Dermis microvascular lymphatic vessel endothelial cell (primary cell): ENCODE measurements at regions not wholly inside any gene's neighbourhood (a gene's known extent, or its start where the extent isn't known, plus 50 kb on each side); places are given as distances from the start of the nearest gene placed in this dataset.
"Not testable (repeated sequence)": the region's sequence is repeated elsewhere in the genome, so short reads cannot be mapped to it uniquely, and the experiment has no call there.

ENCODE experiments used
- DNase-seq, 2 donors: peaks; one replicate each; pipeline versions ENCODE4 v3.0.0 to v3.0.0-alpha.2; 2010; ENCODE audit warnings: low read depth in 2 of 2

DNA sequence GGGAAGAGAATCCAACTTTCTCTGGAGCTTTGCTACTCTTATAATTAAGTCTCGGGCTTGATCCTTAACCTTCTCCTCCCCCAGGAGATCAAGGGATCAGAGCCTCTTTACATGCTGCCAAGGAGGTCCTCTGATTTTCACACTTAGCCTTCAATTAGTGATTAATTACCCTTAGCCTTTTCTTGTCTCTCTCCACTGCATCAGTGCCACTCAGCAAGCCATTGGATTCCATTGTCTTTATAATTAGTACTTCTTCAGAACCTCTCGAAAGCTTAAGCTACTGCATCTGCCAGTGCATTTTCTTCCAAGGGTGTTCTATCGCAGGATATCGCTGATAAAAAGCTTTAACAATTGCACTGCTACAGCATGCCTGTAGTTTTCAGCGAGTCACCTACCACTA, 477.0 kb upstream of the MEIS1 start:
- no peak for DNase-seq

DNA sequence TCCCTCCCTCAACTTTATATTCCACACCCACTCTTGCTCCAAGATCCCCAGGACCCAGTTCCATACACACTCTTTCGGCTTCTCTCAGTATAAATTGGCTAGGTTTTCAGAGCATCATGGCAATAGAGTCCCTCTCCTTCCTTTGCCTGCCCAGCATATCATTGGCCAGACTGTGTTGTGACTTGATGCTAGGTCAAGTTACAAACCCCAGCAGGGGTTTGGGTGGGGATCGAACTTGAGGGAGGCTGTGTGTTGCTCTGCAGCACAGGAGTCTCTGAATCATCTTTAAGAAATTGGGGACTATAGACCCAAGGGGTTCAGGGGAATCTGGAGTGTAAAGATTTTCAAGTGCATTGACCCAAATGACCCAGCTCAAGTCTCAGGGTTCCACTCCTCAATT, 477.5 kb upstream of the MEIS1 start:
- no peak for DNase-seq

DNA sequence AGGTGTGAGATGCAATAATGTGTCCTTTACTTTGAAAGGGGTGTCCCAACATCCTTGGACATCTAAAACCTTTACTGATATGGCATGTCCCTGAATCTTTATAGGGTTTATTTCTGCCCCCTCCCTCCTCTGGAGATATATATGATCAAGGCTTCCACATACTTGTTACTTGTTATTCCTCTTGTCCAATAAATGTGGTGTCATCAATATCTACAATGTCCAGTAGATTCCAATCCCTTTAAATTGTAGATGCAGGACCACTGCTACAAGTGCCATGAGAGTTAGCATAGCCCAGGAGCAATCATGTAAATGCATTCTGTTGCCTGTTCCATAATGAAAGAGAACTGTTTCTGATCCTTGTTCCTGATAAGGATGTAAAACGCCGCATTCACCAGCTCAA, 479.7 kb upstream of the MEIS1 start:
- no peak for DNase-seq

DNA sequence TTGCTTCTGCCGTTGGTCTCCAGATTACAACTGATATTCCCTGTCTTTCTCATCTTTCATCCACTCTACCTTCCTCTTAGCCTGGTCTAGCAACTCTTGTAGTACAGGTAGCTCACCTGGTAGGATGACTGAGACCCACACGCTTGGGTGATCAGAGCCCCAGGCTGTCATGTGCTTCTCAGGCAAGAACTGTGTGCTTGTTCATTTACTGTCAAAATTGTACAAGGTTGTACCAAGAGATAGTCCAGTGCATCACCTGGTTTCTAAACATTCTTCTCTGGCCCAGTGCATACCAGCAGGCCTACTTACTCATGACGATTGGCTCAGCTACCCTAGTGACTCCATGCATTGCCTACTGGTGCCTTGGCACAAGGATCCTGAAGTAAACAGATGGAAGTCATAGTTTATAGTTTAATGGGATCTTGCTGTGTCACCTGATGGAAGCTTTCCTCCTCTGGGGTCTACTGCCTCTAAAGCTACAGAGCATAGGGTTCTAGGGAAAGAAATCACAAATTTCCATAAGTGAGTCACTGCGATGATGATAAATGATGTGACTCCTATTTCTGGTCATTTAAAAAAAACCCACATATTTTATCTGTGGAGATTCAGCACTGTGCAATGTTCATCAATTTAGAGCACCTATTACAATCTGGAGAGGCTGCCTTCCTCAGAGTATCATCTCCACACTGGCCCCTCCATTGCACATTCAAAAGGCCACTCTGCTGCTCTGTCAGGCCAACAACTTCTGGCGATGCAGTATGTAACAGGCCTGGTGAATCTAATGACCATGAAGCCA, 481.8 kb upstream of the MEIS1 start:
- DNase-seq: no peak

DNA sequence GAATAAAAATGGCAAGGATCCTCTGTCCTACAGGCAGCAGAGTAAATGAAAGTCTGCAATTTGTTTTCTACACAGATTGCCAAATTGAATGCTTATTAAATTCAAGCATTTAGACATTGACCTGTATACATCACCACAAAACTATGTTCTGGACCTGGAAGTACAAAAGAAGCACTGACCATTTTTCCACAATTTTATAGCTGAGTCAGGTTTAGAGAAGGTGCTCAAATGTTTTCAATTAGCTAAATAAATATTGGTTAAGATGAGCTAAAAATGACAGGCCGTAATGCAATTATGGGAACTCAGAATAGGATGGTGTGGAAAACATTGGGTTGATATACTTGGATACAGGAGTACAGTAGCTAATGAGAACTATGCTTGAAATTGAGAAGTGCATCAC, 490.7 kb upstream of the MEIS1 start:
- DNase-seq: no peak

DNA sequence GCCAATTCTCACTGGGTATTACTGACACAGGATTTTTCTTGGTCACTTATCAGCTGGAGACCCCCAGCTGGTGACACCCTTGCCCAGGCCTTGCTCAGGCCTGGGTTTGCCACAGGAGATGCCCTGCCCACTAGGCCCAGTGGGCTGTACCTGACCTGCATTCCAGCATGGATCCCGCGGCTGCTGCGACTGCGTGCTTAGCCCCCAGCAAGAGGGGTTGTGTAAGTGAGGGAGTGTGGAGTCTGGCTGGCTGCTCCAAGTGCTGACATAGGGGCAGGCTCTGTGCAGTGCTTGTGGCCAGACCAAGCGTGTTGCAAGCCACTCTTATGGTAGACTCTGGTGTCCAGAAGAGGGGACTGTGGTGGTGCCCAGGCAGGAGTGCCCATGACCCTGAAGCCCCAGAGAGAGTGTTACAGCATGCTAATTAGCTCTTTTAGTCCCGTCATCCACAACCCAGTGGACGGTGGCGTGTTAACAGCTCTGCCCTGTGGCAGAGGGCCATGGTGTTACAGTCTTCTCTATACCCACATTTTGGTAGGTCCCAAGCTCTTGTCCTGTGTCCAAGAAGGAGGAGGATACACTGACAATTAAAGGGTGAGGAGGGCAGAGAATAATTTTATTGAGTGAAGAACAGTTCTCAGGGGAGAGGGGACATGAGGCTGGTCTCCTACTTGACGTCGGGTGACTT, 491.7 kb upstream of the MEIS1 start:
- DNase-seq: no peak

DNA sequence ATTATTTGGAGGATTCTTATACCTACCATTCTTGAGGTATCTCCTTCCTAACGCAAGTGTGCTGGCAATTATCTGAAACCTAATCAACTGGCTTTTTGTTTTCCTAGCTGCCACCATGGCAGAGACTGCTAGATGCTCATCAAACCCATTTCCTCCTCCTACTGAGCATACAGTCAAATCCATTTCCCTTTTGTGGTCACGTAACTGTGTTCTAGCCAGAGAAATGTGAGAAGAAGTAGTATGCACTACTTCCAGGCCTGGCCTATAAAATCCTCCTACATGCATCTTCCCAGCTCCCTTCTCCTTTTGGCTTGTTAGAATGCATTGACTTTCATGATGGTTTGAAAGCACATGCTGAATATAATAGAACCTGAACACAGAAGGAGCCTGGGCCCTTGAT, 494.1 kb upstream of the MEIS1 start:
- no peak for DNase-seq

DNA sequence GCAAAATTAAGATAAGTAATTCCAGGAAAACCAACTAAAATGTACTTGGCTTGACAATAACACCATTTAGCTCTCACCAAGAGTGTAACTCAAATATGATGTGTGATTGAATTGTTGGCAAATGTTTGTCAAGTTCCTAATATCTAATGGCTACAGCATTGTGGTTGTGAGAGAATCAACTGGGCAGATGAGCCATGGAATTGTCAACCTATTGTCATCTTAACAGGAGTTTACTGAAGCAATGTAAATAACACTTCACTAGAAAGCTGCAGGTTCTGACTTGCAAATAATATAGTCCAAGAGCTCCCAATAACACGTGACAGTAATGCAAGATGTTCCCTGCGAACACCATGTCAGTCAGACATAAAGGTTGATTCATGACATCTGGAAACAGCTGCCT, 495.2 kb upstream of the MEIS1 start:
- no peak for DNase-seq

DNA sequence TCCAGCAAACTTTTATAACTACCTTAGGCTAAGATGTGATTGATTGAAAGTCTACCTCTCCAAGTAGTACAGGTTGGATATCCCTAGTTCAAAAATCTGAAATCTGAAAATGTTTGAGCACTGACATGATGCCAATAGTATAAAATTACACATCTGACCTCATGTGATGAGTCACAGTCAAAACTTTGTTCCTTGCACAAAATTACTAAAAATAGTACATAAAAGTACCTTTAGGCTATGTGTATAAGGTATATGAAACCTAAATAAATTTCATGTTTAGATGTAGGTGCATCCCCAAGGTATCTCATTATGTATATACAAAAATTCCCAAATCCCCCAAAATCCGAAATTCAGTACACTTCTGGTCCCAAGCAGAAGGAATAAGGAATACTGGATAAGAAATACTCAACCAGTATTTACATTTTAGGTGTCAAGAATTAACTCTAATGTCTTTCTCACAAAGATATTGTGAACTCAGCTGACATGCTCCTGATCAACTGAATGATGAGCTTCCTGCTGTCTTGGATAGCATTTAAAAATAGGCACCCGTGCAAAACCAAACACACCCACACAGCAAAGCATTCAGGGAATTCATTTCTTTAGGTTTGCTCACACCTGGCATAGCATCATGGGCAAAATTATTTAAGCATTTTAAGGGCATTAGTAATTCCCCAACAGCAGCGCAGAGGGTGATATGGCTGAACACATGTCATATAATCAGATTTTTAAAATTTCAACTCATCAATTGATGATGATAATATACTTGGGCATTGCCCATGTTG, 497.4 kb upstream of the MEIS1 start:
- DNase-seq: no peak

DNA sequence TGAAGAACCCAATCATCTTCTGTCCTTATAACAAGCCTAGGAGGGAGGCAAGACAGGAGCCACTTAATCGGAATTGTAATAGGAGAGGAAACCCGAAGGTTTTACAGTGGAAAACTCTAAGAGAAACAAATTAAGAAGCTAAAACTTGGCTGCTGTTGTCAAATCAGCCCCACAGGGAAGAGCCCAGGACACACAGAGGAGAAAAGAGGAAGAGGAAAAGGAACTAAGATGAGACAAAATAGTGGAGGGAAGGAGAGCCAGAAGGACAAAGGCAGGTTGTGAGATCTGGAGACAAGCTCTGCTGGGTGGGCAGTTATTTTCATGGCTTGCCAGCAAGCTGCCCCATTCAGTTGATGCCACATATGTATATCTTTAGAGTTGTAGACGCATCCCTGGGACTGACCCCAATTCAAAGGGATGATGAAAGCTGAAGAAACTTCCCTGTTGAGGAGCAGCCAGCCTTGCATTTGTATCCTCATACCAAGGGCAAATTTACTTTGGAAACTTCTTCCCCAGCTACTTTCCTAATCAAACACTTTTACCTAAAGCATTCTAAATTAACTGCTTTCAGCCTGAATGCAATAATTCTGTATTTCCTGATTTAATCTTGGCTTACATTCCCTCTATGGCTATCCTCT, 499.8 kb upstream of the MEIS1 start:
- no peak for DNase-seq

DNA sequence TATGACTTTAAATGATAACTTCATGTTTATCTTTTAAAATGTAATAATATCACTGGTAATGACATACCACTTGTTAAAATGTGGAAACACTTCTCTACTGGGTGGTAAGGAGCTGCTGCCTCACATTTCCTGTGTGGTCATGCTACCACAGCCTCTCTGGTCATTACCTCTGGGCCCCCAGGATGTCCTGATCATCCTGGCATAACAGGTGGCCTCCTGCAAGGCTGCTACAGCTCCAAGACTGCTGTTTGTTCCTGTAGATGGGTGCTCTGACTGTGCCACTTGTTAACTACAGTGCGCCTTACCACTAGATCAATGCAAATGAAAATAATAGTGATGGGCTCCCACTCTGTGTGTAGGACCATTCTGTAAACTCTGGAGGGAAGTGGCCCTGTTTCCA, 500.2 kb upstream of the SPRED2 start:
- no peak for DNase-seq

DNA sequence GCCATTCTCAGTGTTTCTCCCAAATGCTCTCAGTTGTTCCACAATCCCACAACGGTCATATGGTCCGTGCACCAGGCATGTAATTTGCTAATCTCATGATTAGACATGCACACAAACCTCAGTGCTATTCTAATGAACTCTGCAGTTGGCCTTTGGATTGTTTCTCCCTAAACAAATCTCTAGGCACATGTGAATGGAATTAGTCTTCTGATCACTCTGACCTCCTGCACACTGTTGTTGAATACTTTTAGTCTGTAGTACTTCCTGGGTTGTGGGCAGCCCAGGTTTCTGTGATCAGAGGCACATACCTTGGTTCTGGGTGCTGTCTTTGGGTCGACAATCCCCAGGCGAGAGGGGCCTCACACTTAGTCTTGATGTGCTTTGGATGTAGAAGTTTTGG, 498.7 kb upstream of the SPRED2 start:
- no peak for DNase-seq

DNA sequence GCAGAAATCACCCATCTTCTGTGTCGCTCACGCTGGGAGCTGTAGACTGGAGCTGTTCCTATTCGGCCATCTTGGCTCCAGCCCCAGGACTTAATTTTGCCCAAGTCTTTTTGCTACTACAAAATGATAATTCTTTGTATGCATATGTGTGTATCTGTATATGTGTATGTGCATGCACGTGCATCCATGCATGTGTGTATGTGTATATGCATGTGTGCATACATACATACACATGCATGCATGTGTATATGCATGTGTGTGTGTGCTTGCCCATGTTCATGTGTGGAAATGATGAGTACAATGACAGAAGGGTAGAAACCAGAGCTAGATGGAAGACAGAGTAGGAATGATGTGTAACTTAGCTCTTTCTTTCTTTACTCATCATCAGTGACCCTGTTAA, 497.9 kb upstream of the SPRED2 start:
- no peak for DNase-seq

DNA sequence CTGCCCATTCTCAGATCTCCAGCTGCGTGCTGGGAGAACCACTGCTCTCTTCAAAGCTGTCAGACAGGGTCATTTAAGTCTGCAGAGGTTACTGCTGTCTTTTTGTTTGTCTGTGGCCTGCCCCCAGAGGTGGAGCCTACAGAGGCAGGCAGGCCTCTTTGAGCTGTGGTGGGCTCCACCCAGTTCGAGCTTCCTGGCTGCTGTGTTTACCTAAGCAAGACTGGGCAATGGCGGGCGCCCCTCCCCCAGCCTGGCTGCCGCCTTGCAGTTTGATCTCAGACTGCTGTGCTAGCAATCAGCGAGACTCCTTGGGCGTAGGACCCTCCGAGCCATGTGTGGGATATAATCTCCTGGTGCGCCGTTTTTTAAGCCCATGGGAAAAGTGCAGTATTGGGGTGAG, 497.3 kb upstream of the SPRED2 start:
- DNase-seq: not testable (repeated sequence)

DNA sequence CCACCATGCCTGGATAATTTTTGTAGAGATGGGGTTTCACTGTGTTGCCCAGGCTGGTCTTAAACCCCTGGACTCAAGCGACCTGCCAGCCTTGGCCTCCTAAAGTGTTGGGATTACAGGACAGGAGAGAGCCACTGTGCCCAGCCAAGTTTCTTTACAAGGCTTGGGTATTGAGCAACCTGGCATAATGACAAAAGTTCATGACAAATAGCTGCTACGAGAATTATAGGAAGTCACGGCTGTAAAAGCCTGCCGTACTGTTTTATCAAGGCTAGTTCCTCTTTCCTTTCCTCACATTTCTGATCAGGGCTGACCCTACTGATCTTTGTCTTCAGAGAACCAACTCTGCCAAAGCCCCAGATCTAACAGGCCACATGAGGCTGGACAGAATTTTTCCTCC, 490.4 kb upstream of the SPRED2 start:
- DNase-seq: no peak

DNA sequence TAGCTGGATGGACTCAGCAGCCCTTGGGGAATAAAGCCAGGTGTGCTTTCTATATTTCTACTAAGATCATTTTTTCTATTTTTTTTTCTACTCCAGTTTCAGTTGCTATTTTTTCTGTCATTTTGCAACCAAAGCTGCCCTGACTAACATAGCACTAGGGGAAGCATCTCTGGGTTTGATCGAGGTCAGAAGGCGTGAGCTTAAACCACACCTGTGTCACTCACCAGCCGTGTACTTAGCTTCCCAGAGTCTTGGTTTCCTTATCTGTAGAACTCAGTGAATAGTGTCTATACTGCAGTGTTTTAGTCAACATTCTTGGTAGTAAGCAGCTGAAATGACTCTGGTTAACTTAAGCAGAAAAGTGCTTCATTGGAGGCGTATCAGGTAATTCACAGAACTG, 489.6 kb upstream of the SPRED2 start:
- DNase-seq: no peak

DNA sequence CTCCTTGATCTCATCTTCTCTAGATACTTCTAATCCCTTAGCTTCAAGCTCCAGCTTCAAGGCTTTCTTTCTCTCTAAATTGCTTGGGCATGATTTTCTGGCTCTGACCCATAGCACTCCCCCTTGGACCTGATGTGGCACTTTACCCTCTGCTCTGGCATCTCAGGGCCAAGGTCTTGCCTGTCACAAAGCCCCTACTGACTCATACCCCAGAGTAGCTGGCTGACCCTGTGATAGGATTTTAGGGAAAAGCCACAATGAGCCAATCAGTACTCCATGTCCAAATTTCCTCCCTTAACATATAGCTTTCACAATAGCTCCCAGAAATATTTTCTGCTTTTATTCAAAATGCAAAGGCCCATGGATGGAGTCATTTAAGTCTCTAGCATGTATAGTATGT, 488.7 kb upstream of the SPRED2 start:
- no peak for DNase-seq

DNA sequence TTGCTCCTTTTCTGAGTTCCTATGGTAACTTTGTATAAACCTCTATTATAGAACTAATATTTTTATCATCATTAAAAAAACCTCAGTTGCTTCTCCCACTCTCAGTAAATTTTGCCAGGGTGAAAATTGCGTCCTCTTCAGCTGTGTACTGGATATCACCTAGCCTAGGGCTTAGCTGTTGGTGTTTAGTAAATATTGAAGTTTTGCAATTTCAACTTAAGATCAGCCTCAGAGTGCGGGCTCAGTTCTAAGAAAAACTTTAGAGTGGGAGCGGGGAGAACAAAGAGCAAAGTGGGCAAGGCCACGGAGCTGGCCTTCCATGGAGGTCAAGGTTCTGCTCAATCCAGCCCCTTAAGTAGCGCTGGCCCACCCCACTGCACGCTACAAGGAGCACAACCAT, 488.3 kb upstream of the SPRED2 start:
- DNase-seq: no peak

DNA sequence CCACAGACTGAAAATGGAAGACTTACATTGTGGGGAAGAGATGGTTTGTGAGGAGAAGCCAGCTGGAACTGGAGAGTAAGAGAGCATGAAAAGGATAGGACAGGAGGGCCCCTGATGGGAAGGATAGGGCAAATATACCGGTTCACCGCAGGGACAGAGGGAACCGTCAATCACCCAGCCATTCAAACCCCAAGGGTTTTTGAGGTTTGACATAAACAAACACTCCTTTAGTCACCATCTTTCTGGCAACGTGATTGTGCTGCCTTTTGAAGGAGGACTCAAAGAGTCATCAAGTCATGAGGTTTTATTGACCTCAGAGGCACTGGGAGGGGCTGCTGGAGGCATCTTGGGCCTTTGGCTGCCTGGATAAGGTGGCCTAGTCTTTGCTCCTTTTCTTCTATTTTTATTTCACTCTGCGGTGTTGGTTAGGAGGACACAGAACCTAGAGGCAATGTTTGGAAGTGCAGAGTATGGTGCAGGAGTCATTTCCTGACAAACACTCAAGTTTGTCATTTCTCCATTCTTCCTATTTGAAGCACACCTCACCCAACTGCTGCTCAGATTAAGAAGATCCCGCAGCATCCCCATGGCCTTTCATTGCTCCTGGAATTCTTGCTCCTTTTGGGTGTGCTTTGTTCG, 487.3 kb upstream of the SPRED2 start:
- DNase-seq: no peak

DNA sequence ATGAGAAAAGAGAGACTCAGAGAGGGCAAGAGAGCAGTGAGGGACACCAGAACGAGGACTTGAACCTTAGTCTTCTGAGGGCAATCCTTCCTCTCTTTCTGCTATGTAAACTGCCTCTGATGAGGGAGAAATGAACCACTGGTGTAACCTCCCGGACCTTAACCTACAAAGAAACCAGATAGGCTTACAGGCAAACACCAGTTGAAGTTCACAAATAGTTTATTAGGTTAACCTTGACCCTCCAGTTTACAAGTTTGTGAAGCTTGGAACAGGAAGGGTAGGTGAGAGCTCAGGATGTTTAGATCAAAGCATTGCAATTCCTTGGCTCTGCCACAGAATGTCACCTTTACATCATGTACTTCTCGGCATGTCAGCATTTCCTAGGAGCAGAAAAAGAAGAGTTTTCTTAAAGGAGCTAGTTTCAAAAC, 486.4 kb upstream of the SPRED2 start:
- no peak for DNase-seq

DNA sequence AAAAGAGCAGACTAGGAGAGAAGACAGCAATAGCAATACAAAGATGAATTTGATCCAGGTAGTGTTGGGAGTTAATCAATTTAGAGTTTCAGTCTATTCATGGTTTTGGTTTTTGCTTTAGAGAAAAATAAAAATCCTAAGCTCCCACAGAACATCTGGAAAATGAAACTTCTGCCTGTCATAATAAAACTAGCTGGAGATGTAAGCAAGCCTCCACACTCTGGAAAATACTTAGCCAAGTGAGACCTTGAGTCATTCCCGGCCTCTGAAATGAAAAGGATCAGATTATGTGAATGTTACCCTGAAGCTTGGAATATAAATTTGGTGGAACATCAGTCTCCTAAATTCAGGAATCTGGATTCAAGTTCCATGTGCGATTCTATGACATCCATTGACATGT, 485.6 kb upstream of the SPRED2 start:
- no peak for DNase-seq
